Endodermal cell (in vitro differentiated cells): ENCODE measurements at regions not wholly inside any gene's neighbourhood (a gene's known extent, or its start where the extent isn't known, plus 50 kb on each side); places are given as distances from the start of the nearest gene placed in this dataset.

Source experiments
- DNase-seq: peaks from one replicate; pipeline ENCODE4 v3.0.0-alpha.2; 2017
- H3K27ac ChIP-seq: 2 replicates; pipeline ENCODE4 v1.5.1; 2013; ENCODE audit warnings: mild to moderate bottlenecking, low read depth, low read length, moderate library complexity
- H3K27me3 ChIP-seq: 2 replicates; pipeline ENCODE4 v1.6.1; 2013; ENCODE audit warnings: mild to moderate bottlenecking, low read length, moderate library complexity; ENCODE audit not compliant: insufficient read depth, control insufficient read depth, poor library complexity, severe bottlenecking
- H3K36me3 ChIP-seq: 2 replicates; pipeline ENCODE4 v1.7.0; 2013; ENCODE audit warnings: mild to moderate bottlenecking, low read length, moderate library complexity; ENCODE audit not compliant: control insufficient read depth, insufficient read depth
- H3K4me1 ChIP-seq: one replicate; pipeline ENCODE4 v1.7.0; 2013; ENCODE audit warnings: low read length; ENCODE audit not compliant: control insufficient read depth, insufficient read depth
- H3K4me3 ChIP-seq: 2 replicates; pipeline ENCODE4 v1.5.1; 2013; ENCODE audit warnings: mild to moderate bottlenecking, low read length, moderate library complexity
- H3K9ac ChIP-seq: 2 replicates; pipeline ENCODE4 v1.6.1; 2013; ENCODE audit warnings: mild to moderate bottlenecking, low read length, moderate library complexity; ENCODE audit not compliant: poor library complexity, severe bottlenecking; ENCODE audit errors: extremely low read depth
- H3K9me3 ChIP-seq: 2 replicates; pipeline ENCODE4 v1.6.1; 2013; ENCODE audit warnings: mild to moderate bottlenecking, low read length, moderate library complexity; ENCODE audit not compliant: control insufficient read depth
- H3K27ac Mint-ChIP-seq: 2 replicates; pipeline ENCODE4 v1.8.0; 2020; ENCODE audit warnings: mixed read lengths
- H3K27me3 Mint-ChIP-seq: 2 replicates; pipeline ENCODE4 v1.8.0; 2021; ENCODE audit warnings: mild to moderate bottlenecking, mixed read lengths; ENCODE audit not compliant: insufficient read depth
- H3K36me3 Mint-ChIP-seq: 2 replicates; pipeline ENCODE4 v1.8.0; 2020; ENCODE audit warnings: low read depth, mixed read lengths
- H3K4me1 Mint-ChIP-seq: 2 replicates; pipeline ENCODE4 v1.8.0; 2020; ENCODE audit warnings: mixed read lengths
- H3K4me3 Mint-ChIP-seq: 2 replicates; pipeline ENCODE4 v1.8.0; 2020; ENCODE audit warnings: mild to moderate bottlenecking, moderate library complexity, mixed read lengths
- H3K9me3 Mint-ChIP-seq: 2 replicates; pipeline ENCODE4 v1.8.0; 2020; ENCODE audit warnings: mild to moderate bottlenecking, mixed read lengths
- WGBS, 2 experiments: methylation state at CpG; one replicate each; pipeline versions ENCODE4 v1.1.5 to v1.1.7; 2013; ENCODE audit warnings: missing lambda C conversion rate in 2 of 2, mixed read lengths in 1 of 2; ENCODE audit not compliant: insufficient coverage in 1 of 2, insufficient read length in 1 of 2; 5-methylcytosine and 5-hydroxymethylcytosine counted together
- TF ChIP-seq, protein P1 (sequence below): fragments of 200-600 bp; sonication (generic); conservative IDR thresholded peaks from 2 replicates; pipeline ENCODE4 v1.5.0; 2021; ENCODE audit warnings: antibody characterized with exemption, mild to moderate bottlenecking

DNA sequence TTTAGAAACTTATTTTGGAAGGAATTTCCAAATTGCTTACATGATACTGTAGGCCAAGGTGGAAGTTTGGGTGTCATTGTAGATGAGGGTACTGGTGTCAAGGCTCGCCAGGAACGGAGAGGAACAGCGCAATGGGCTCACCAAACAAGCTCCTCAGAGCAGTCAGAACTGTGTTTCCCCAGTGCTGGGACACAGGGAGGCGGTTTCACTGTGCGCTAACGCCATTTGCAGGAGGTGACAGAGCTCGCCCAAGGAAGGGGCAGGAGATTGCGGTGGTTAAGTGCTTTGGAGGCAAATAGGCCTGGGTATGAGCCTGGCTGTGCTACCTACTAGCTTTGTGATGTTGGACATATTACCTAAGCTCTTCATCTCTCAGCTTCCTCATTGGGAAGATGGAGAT lies 57.3 kb downstream of the HHEX start:
- no peak overlapping the region for H3K4me3 Mint-ChIP-seq
- H3K36me3 Mint-ChIP-seq, result no peaks in the 10 kb centered on the region
- DNase-seq, result no peak
- no peaks in the 10 kb centered on the region for H3K9me3 Mint-ChIP-seq
- Histone ChIP-seq H3K27ac (no peak overlapping the region), H3K9me3 (no peaks in the 10 kb centered on the region), H3K4me3 (no peak overlapping the region), H3K27me3 (no peaks in the 10 kb centered on the region), H3K36me3 (no peaks in the 10 kb centered on the region), H3K4me1 (no peaks in the 10 kb centered on the region), H3K9ac (no peak overlapping the region)
- TF ChIP-seq, protein P1, sequence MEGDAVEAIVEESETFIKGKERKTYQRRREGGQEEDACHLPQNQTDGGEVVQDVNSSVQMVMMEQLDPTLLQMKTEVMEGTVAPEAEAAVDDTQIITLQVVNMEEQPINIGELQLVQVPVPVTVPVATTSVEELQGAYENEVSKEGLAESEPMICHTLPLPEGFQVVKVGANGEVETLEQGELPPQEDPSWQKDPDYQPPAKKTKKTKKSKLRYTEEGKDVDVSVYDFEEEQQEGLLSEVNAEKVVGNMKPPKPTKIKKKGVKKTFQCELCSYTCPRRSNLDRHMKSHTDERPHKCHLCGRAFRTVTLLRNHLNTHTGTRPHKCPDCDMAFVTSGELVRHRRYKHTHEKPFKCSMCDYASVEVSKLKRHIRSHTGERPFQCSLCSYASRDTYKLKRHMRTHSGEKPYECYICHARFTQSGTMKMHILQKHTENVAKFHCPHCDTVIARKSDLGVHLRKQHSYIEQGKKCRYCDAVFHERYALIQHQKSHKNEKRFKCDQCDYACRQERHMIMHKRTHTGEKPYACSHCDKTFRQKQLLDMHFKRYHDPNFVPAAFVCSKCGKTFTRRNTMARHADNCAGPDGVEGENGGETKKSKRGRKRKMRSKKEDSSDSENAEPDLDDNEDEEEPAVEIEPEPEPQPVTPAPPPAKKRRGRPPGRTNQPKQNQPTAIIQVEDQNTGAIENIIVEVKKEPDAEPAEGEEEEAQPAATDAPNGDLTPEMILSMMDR, result no peak
- H3K27me3 Mint-ChIP-seq, result peaks cover 5% of the 10 kb centered on the region
- 94 to 95% methylated on average over 5 to 8 of the region's 8 CpGs for WGBS, 2 experiments
- peaks cover 8% of the 10 kb centered on the region for H3K4me1 Mint-ChIP-seq
- no peak overlapping the region for H3K27ac Mint-ChIP-seq

DNA sequence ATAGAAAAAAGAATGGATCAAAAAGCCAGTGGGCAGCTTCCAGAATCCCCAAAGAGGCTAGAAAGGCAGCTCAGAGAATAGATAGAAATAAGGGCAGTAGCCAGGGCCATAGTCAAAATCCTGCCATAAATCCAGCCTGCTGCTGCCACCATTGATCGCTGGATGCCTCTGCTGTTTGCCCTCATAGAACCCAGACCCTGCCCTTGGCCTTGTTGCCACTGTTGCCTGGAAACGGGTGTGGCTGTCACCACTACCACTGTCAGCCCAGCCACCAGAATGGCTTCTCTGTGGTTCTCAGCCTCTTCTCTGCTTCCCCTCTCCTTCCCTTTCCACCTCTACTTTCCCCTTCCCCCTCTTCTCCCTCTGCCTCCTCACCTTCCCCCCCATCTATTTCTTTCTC lies 57.8 kb downstream of the HHEX start:
- peaks cover 8% of the 10 kb centered on the region for H3K4me1 Mint-ChIP-seq

DNA sequence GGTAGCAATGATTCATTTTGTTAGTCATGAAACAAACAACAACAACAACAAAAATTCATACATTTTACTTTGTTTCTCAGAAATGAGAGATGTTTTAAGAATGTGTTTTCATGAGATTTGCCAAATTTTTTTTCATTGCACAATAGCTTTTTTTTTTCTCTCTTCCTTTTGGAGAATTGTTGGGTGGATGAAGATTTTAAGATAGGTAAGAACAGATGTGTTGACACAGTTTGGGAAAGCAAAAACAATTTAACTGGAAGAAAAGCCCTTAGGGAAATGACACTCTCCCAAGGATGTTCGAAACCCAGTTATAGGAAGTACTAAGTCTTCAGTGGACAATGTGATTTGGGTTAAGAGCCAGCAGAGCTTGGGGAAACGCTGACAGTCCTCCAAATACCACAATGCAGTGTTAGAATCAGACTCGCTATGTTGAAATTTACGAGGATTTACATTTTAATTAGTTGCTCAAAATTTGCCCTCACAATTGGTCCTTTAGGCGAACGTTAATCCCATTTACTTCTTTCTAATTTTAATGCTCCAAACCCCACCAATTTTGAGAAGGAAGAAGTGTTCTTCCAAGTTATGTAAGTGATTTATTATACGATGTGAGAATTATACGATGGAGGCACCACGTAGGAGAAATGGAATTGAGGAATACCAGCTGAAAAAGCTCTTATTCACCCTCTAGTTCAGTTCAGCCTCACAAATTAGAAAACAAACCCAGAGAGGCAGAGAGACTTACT lies 61.2 kb downstream of the HHEX start:
- Histone ChIP-seq H3K4me1 (peaks cover 3% of the 10 kb centered on the region), H3K27me3 (no peaks in the 10 kb centered on the region), H3K9ac (no peak overlapping the region), H3K4me3 (no peak overlapping the region), H3K9me3 (no peaks in the 10 kb centered on the region), H3K27ac (no peak overlapping the region), H3K36me3 (no peaks in the 10 kb centered on the region)
- H3K36me3 Mint-ChIP-seq, result no peaks in the 10 kb centered on the region
- H3K27ac Mint-ChIP-seq, result no peak overlapping the region
- 75 to 89% methylated on average over 5 to 9 of the region's 9 CpGs for WGBS, 2 experiments
- no peak overlapping the region for H3K4me3 Mint-ChIP-seq
- peaks cover 5% of the 10 kb centered on the region for H3K27me3 Mint-ChIP-seq
- H3K4me1 Mint-ChIP-seq, result peaks cover 8% of the 10 kb centered on the region
- no peak for DNase-seq
- H3K9me3 Mint-ChIP-seq, result no peaks in the 10 kb centered on the region
- TF ChIP-seq, protein P1, result no peak

More for the DNA sequence above, 57.8 kb downstream of the HHEX start:
- H3K27ac Mint-ChIP-seq, result no peak overlapping the region
- H3K36me3 Mint-ChIP-seq, result no peaks in the 10 kb centered on the region
- H3K36me3 ChIP-seq, result no peaks in the 10 kb centered on the region
- no peak overlapping the region for H3K4me3 ChIP-seq
- H3K27me3 ChIP-seq, result no peaks in the 10 kb centered on the region
- H3K9ac ChIP-seq, result no peak overlapping the region
- H3K4me3 Mint-ChIP-seq, result no peak overlapping the region
- TF ChIP-seq, protein P1, result no peak
- H3K4me1 ChIP-seq, result no peaks in the 10 kb centered on the region
- no peak overlapping the region for H3K27ac ChIP-seq
- WGBS, 2 experiments, result 84 to 89% methylated on average over 2 of the region's 2 CpGs
- H3K27me3 Mint-ChIP-seq, result peaks cover 5% of the 10 kb centered on the region
- DNase-seq, result no peak
- no peaks in the 10 kb centered on the region for H3K9me3 ChIP-seq
- no peaks in the 10 kb centered on the region for H3K9me3 Mint-ChIP-seq
